Epidermal melanocyte (primary cell): ENCODE measurements at regions not wholly inside any gene's neighbourhood (a gene's known extent, or its start where the extent isn't known, plus 50 kb on each side); places are given as distances from the start of the nearest gene placed in this dataset.

ENCODE experiments used
- DNase-seq: peaks from one replicate; pipeline ENCODE4 v3.0.0; 2011; ENCODE audit warnings: low spot score; ENCODE audit not compliant: insufficient read length

DNA sequence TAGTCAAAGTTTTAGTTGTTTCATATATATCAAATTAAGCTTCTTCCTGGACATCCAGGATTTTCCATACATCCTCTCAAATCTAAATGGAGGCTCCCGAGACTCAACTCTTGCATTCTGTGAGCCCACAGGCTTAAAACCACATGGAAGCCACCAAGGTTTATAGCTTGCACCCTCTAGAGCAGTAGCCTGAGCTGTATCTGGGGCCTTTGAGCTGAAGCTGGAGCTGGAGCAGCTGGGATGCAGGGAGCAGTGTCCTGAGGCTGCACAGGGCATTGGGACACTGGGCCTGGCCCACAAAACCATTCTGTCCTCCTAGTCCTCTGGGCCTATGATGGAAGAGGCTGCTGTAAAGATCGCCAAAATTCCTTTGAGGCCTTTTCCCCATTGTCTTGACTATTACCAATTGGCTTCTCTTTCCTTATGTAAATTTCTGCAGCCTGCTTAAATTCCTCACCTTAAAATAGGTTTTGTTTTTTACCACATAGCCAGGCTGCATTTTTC is 151.0 kb downstream of the COX7C start:
- DNase-seq, result no peak

DNA sequence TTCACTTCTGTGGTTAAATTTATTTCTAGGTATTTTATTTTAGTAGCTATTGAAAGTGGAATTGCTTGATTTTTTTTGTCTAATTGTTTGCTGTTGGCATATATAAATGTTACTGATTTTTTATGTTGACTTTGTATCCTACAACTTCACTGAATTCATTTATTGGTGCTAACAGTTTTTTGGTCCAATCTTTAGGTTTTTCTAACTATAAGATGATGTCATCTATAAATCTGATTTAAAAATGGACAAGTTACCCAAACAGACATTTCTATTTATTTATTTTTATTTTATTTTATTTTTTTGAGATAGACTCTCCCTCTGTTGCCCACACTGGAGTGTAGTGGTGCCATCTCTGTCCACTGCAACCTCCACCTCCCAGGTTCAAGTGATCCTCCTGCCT is 162.3 kb downstream of the COX7C start:
- no peak for DNase-seq

- DNase-seq, result no peak
Observed at GRCh38 chr5:86786955-86787354, 169.2 kb downstream of the COX7C start.

DNA sequence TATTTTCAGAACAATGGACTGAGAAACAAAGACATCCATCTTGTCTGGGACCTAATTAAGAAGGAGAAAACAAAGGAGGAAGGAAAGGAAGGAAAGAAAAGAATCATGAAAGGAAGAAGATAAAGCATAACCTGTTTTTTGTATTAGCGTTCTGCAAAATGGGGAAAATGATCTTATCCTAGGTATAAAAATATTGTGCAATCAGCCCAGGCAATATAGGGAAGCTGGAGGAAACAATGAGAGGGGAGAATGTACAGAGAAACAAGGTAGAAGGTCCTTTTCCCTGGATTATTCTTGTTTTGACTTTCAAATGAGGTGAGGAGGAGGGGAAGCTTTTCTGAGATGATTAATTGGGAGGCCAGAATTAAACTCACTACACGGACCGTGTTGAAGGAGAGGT is 177.9 kb downstream of the COX7C start:
- no peak for DNase-seq

- no peak for DNase-seq
Observed at GRCh38 chr5:86797677-86798076, 179.9 kb downstream of the COX7C start.

- no peak for DNase-seq
Observed at GRCh38 chr5:86806206-86806605, 188.5 kb downstream of the COX7C start.

GRCh38 chr5:86807046-86808031 is 189.6 kb downstream of the COX7C start:
- DNase-seq, result no peak

DNA sequence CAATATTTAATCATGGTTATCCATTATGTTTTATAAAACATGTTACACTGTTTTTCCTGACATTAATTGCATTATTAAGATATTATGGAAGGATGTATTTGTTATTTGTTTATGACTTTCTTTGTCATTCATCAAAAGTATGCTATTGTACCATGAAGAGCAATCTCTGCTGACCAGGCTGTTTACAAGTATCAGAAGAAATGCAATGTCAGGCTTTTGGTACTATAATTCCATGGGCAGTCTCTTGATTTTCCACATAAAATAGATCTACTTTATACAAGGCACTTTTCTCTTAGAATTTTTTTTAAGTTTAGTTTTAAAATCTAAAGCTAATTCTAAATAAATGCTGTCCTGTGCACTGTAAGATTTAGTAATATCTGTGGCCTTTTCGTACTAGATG is 196.6 kb downstream of the COX7C start:
- no peak for DNase-seq

GRCh38 chr5:86814907-86815306 is 197.2 kb downstream of the COX7C start:
- no peak for DNase-seq

DNA sequence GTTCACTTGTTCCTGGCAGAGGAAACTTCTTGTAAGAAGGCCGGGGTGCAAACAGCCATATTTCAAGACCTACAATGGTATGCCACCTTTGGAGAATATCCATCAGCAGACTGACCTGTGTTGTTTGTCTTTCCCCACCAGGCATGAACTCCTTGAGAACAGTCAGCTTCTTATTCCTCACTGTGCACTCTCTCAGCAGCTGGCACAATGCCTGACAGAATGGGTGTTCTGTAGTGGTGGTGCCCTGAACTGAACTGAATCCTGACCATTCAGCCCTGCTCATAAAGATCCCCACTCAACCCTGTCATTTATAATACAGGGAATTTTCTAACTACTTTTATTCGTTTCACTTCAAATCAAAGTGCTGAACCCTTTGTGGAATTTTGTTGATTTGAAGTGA is 206.9 kb downstream of the COX7C start:
- DNase-seq, result no peak

GRCh38 chr5:86831128-86831527 is 213.4 kb downstream of the COX7C start:
- DNase-seq, result no peak

- DNase-seq, result no peak
Observed at GRCh38 chr5:86833868-86834267, 216.1 kb downstream of the COX7C start.

- DNase-seq, result no peak
Observed at GRCh38 chr5:86837610-86838009, 219.9 kb downstream of the COX7C start.

- no peak for DNase-seq
Observed at GRCh38 chr5:86838083-86838482, 220.3 kb downstream of the COX7C start.

- DNase-seq, result no peak
Observed at GRCh38 chr5:86841000-86841644, 223.4 kb downstream of the COX7C start.

GRCh38 chr5:86858442-86858841 is 240.7 kb downstream of the COX7C start:
- DNase-seq, result no peak

- DNase-seq, result no peak
Observed at GRCh38 chr5:86861512-86861911, 243.8 kb downstream of the COX7C start.

DNA sequence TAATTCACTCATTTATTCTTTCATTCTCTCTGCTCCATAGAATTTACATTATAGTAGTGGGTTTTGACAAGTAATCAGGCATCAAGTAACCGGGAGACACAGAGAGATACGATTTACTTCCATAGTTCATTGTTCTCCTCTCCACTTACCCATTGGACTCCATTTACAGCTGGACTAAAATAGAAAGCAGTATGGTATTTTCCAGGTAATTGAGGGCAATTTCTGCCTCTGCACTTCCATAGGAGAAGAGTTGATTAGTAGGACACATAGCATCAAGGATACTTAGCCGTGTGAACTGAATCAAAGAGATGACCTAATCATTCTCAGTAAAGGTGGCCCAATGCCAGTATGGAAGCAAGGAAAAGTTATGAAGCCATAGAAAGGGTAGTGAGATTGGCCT is 244.4 kb downstream of the COX7C start:
- no peak for DNase-seq

DNA sequence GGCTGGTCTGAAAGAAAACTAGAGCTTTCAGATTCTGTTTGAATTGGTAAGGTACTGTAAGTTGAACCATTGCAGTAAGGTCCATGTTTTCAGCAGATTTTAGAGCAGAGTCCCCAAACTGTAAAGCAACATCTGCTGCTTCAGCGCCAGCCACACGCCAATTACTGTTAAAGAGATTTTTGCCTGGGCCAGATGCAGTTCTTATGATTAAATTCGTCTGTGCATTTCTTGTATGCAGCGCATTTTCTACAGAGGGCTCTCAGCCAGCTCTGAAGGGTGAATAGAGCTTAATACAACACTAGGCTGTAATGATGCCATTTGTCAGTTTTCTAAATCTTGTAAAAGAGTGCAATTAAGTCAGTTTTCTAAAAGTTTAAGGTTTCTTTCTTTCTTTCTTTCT is 246.3 kb downstream of the COX7C start:
- no peak for DNase-seq

DNA sequence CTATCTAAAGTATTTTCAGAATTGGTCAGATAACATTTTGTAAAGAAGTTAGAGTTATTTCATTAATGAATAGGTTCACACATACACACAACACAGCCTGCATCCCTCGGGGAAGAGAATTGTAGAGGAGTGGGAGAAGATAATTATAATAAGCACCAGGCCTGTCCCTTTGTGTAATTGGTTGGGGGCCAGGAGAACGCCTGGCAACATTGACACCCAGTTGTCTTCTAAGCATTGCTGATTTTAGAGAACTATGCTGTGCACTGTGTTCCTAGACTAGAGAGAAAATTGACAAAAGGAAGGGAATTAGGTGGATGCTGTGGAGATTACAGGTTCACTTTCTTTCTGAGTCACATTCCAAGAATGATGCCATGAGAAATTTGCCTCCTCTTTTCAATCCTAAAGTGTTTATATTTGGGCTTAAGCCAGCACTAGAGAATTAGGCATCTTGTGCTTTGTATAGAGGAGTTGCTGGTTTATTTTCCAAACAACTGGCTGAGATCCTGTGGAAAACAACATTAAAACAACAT is 247.6 kb downstream of the COX7C start:
- no peak for DNase-seq

- DNase-seq, result no peak
Observed at GRCh38 chr5:86866036-86866435, 248.3 kb downstream of the COX7C start.

DNA sequence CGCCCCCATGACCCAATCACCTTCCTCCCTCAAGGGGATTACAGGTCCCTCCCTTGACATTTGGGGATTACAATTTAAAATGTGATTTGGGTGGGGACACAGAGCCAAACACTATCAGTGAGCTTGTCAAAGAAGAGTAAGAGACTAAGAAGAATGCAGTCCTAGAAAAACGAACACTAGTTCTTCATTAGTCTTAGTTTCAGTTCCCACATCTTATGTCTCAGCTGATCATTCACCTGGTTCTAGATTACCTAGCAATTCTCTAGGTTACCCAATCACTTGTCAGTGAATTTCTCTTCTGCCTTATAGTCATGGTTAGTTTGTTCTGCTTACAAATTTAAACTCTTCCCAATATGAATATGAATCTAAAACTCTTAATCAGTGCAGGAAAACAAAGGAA is 251.5 kb downstream of the COX7C start:
- no peak for DNase-seq
